GM12801 (cell line): ENCODE measurements at regions not wholly inside any gene's neighbourhood (a gene's known extent, or its start where the extent isn't known, plus 50 kb on each side); places are given as distances from the start of the nearest gene placed in this dataset.

Experiments used
- CTCF ChIP-seq: IDR thresholded peaks from one replicate; pipeline ENCODE4 v1.5.1; 2011; ENCODE audit warnings: control low read depth; ENCODE audit not compliant: insufficient read length; ENCODE audit errors: extremely low read depth

GRCh38 chr3:170766823-170767575 is 103.0 kb downstream of the RPL22L1 start:
- TF ChIP-seq CTCF = no peak

GRCh38 chr3:170766253-170766652 is 103.7 kb downstream of the RPL22L1 start:
- TF ChIP-seq CTCF = no peak

- TF ChIP-seq CTCF = no peak
These were observed 104.4 kb downstream of the RPL22L1 start for GRCh38 chr3:170765419-170766078.

- no peak for TF ChIP-seq CTCF
These were observed 106.0 kb downstream of the RPL22L1 start for GRCh38 chr3:170764017-170764416.

- TF ChIP-seq CTCF = no peak
These were observed 107.9 kb downstream of the RPL22L1 start for GRCh38 chr3:170762064-170762463.

- no peak for TF ChIP-seq CTCF
These were observed 108.9 kb downstream of the RPL22L1 start for GRCh38 chr3:170761103-170761502.

GRCh38 chr3:170760174-170760526 is 109.8 kb downstream of the RPL22L1 start:
- no peak for TF ChIP-seq CTCF
